Sigmoid colon (tissue), 6 donors: ENCODE measurements at regions not wholly inside any gene's neighbourhood (a gene's known extent, or its start where the extent isn't known, plus 50 kb on each side); places are given as distances from the start of the nearest gene placed in this dataset.

Experiments used
- DNase-seq: peaks from one replicate; pipeline ENCODE4 v3.0.0-alpha.2; 2019
- H3K27ac ChIP-seq, 4 donors: fragments of 200-600 bp; sonication (generic); one replicate each; pipeline ENCODE4 v1.5.1; 2016 to 2019; ENCODE audit warnings: mild to moderate bottlenecking in 1 of 4
- H3K27me3 ChIP-seq, 3 donors: fragments of 200-600 bp; sonication (generic); one replicate each; pipeline ENCODE4 v1.5.1; 2019; ENCODE audit warnings: mild to moderate bottlenecking in 1 of 3
- H3K36me3 ChIP-seq, 4 donors: fragments of 200-600 bp; sonication (generic); one replicate each; pipeline ENCODE4 v1.5.1; 2016 to 2019
- H3K4me1 ChIP-seq, 4 donors: fragments of 200-600 bp; sonication (generic); one replicate each; pipeline ENCODE4 v1.5.1; 2017 to 2019
- H3K4me3 ChIP-seq, 4 donors: fragments of 200-600 bp; sonication (generic); one replicate each; pipeline ENCODE4 v1.5.1; 2017 to 2019; ENCODE audit warnings: mild to moderate bottlenecking in 2 of 4, moderate library complexity in 1 of 4
- H3K9me3 ChIP-seq, 4 donors: fragments of 200-600 bp in 3 of 4; sonication (generic) in 3 of 4; one replicate each; pipeline versions ENCODE4 v1.5.1 to v1.6.1; 2013 to 2019
- EP300 ChIP-seq, 4 donors: sonication (generic); formaldehyde crosslinking; IDR thresholded peaks; one replicate each; pipeline ENCODE4 v1.6.1; 2017; ENCODE audit warnings: antibody characterized with exemption in 4 of 4
- POLR2A ChIP-seq, 2 donors: fragments of 450-650 bp; IDR thresholded peaks; one replicate each; pipeline ENCODE4 v1.6.1; 2016; ENCODE audit warnings: antibody characterized with exemption in 2 of 2, mild to moderate bottlenecking in 2 of 2, moderate library complexity in 2 of 2
- POLR2AphosphoS5 ChIP-seq, 4 donors: sonication (generic); formaldehyde crosslinking; IDR thresholded peaks; one replicate each; pipeline ENCODE4 v1.6.1; 2017; ENCODE audit warnings: antibody characterized with exemption in 4 of 4
- WGBS, 2 donors: extraction: QIAGEN DNeasy Blood & Tissue Kit; methylation state at CpG; one replicate each; pipeline ENCODE4 v1.1.7; 2013; 5-methylcytosine and 5-hydroxymethylcytosine counted together
- intact Hi-C: fragments of 100-400 bp; cut with DNase I; formaldehyde crosslinking; loops from one replicate; pipeline ENCODE4 v1.15.1; 2023
- TF ChIP-seq, protein P1 (sequence below), 4 experiments: fragments of 450-650 bp in 3 of 4; fragments of 200-600 bp in 1 of 4; IDR thresholded peaks; one replicate each; pipeline ENCODE4 v1.5.1; 2016 to 2019; ENCODE audit warnings: antibody characterized with exemption in 4 of 4, mild to moderate bottlenecking in 3 of 4, moderate library complexity in 2 of 4
- donor health status: healthy with polysubstance abuse.
- donor health status: healthy.

DNA sequence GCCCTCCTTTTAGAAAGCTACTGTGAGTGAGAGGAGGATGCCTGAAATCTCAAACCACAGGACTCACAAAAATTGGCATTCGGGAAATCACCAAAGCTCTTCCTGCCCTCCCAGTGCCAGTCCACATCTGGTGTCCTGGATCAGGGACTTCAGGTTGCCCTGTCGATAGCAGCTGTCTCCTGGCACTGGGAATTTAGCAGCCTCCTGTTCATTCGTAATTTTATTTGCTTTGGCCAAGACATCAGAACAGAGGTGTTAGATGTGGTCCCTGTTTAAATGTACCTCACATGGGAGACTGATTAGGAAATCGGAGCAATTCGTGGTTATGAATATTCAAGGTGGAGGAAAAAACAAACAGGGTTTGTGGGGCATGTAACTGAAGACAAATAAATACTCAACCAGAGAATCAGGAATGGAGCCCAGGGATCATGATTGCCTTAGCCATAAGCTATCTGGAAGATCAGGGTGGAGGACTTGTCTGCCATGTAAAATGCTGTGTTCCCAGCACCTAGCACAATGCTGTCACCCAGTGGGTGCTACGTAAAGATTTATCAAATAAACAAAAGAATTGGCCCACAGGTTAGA is 265.2 kb upstream of the PROK2 start:
- Histone ChIP-seq H3K9me3 (no peaks in the 10 kb centered on the region), H3K4me3 (no peak overlapping the region), H3K27me3 (no peaks in the 10 kb centered on the region), H3K36me3 (no peaks in the 10 kb centered on the region), H3K27ac (no peak overlapping the region), H3K4me1 (no peaks in the 10 kb centered on the region)
- WGBS, 2 donors: 46 to 80% methylated on average over 6 of the region's 6 CpGs
- no peak for TF ChIP-seq POLR2AphosphoS5 (IDR thresholded peaks at IDR 0.05)
- TF ChIP-seq POLR2A (IDR thresholded peaks at IDR 0.05): no peak
- TF ChIP-seq, protein P1, sequence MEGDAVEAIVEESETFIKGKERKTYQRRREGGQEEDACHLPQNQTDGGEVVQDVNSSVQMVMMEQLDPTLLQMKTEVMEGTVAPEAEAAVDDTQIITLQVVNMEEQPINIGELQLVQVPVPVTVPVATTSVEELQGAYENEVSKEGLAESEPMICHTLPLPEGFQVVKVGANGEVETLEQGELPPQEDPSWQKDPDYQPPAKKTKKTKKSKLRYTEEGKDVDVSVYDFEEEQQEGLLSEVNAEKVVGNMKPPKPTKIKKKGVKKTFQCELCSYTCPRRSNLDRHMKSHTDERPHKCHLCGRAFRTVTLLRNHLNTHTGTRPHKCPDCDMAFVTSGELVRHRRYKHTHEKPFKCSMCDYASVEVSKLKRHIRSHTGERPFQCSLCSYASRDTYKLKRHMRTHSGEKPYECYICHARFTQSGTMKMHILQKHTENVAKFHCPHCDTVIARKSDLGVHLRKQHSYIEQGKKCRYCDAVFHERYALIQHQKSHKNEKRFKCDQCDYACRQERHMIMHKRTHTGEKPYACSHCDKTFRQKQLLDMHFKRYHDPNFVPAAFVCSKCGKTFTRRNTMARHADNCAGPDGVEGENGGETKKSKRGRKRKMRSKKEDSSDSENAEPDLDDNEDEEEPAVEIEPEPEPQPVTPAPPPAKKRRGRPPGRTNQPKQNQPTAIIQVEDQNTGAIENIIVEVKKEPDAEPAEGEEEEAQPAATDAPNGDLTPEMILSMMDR (IDR thresholded peaks at IDR 0.05): no peak
- intact Hi-C loops: no loop called here
- no peak for DNase-seq

DNA sequence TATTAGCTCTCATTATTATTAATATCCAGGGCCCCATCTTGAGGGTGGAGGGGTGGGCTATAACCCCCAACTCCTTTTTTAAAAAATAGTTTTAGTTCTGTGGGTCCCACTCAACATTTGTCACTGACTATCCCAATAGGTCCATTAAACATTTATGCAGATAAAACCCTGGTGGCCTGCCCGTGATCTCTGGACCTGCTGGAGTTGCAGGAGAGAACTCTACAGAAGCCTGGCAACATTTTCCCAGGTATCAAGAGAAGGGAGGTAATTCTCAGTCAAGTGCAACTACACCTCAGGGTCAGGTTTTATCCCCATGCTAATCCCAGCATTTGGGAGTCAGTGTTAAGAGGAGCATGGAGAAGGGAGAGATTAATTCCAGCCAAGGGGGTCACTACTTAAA is 264.4 kb upstream of the PROK2 start:
- Histone ChIP-seq H3K27ac (no peak overlapping the region), H3K36me3 (no peaks in the 10 kb centered on the region), H3K27me3 (no peaks in the 10 kb centered on the region), H3K9me3 (no peaks in the 10 kb centered on the region), H3K4me1 (no peaks in the 10 kb centered on the region), H3K4me3 (no peak overlapping the region)
- no peak for DNase-seq
- TF ChIP-seq EP300 (IDR thresholded peaks at IDR 0.05) (no peak), POLR2A (IDR thresholded peaks at IDR 0.05) (no peak), POLR2AphosphoS5 (IDR thresholded peaks at IDR 0.05) (no peak)
- TF ChIP-seq, protein P1 (IDR thresholded peaks at IDR 0.05): no peak
- intact Hi-C loops: loop anchor here (10.0 kb wide), 1 partner anchor 396 kb away; the partner anchor contains the start of gene RYBP
- WGBS, 2 donors: 84 to 89% methylated on average over 1 of the region's 1 CpG

DNA sequence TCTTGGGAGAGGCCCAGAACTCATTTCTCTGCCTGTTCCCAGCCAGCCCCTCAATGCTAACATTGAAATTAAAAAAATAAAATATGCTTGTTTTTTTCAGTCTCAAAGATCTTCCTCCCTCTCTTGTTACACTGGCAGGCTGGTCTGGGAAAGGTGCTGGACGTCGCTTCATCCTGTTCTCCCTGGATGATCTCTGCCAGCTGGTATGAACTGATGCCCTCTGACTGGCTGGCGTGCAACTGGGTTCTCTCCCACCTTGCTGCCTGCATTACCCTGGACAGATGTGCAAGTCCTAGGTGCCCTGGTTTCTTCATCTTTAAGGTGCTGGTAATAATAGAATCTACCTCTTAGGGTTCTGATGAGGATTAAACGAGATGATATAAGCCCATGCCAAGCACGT is 263.9 kb upstream of the PROK2 start:
- intact Hi-C loops: loop anchor here (10.0 kb wide), 1 partner anchor 396 kb away; the partner anchor contains the start of gene RYBP

DNA sequence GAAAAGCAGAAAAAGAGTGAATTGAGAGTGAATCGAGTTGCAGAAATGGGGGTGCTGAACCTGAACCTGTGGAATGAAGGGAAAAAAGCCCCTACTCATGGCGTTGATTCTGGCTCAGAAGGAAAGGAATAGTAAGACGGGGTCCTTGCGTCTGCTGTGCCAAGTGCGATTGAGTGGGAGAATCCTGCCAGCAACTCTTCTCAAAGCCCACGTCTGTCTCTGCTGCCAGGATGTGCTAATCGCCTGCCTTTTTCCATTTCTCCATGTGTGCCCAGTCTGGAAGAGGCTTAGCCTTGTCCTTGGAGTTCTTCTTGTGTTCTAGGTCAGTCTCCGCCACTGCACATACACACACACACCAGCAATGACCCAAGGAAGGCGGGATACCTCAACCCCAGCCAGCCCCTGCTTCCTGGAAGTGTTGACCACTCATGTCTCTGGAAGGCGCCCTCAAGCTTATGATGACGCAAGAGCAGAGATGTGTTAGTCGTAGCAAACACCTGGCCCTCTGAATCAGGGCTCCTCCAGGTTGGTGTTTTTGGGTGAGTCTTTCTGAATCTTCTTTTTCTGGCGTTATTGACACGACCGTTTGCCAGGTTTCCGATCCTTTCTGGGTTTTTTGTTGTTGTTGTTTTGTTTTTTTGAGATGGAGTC is 262.4 kb upstream of the PROK2 start:
- TF ChIP-seq EP300 (IDR thresholded peaks at IDR 0.05): no peak
- TF ChIP-seq, protein P1 (IDR thresholded peaks at IDR 0.05): no peak
- no peak for TF ChIP-seq POLR2AphosphoS5 (IDR thresholded peaks at IDR 0.05)
- TF ChIP-seq POLR2A (IDR thresholded peaks at IDR 0.05): no peak
- no peaks in the 10 kb centered on the region for H3K9me3 ChIP-seq
- H3K27ac ChIP-seq: no peak overlapping the region
- intact Hi-C loops: loop anchor here (10.0 kb wide), 1 partner anchor 397 kb away; the partner anchor contains the start of gene RYBP
- no peak for DNase-seq
- H3K36me3 ChIP-seq: no peaks in the 10 kb centered on the region
- no peak overlapping the region for H3K4me3 ChIP-seq
- 92 to 93% methylated on average over 16 of the region's 16 CpGs for WGBS, 2 donors
- no peaks in the 10 kb centered on the region for H3K27me3 ChIP-seq
- peaks cover 0 to 5% (median 4%) of the 10 kb centered on the region in 4 donors for H3K4me1 ChIP-seq

More for the DNA sequence above, 263.9 kb upstream of the PROK2 start:
- Histone ChIP-seq H3K4me3 (no peak overlapping the region), H3K27me3 (no peaks in the 10 kb centered on the region), H3K27ac (no peak overlapping the region), H3K9me3 (no peaks in the 10 kb centered on the region), H3K4me1 (no peaks in the 10 kb centered on the region), H3K36me3 (no peaks in the 10 kb centered on the region)
- no peak for DNase-seq
- WGBS, 2 donors: 86 to 90% methylated on average over 5 of the region's 5 CpGs
- TF ChIP-seq, protein P1 (IDR thresholded peaks at IDR 0.05): no peak
- TF ChIP-seq EP300 (IDR thresholded peaks at IDR 0.05) (no peak), POLR2A (IDR thresholded peaks at IDR 0.05) (no peak), POLR2AphosphoS5 (IDR thresholded peaks at IDR 0.05) (no peak)
